DMS114 treated with DMSO at 0.1 percent for 48 hours (cell line): ENCODE measurements at regions not wholly inside any gene's neighbourhood (a gene's known extent, or its start where the extent isn't known, plus 50 kb on each side); places are given as distances from the start of the nearest gene placed in this dataset.

Source experiments
- DNase-seq: peaks from one replicate; lab custom pipeline; 2025; ENCODE audit not compliant: unreplicated experiment; lab: John Stamatoyannopoulos, UW

DNA sequence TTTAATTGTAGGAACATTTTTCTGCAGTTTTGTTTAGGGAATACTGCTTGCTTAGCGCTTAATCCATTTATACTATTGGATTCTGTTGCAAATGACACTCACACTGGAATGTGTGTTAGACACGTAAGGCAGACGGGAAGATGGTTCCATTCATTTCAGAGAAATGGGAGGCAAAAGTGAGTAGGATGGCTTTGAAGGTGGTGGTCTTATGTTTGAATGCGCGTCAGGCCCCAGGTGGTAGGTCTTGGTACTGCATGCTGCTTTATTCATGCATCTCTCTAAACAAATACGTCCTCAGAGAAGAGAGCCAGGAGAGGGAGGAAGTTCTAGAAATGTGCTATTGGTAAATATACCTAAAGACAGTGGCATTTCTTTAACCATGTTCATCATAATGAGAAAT, 997.6 kb upstream of the RBFOX1 start:
- peak; percentile 6 for DNase-seq

DNA sequence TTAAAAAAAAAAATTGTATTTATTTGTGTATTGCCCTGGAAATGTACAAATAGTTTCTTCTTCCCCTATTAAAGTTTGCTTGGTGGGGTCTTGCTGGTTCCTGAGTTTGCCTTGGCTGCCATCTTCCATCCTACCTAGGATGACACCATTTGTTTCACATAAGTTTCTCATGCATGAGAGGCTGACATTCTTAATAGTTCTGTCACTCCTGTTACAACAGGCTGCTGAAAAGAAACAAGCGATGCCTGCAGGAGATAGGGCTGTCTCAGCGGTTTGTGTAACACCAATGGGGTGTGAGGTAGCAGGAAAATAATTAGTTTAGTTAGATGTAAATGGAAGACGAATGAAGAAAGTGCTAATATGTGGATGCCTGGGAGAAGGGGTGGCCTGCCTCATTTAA, 1000.9 kb upstream of the RBFOX1 start:
- DNase-seq = no peak

DNA sequence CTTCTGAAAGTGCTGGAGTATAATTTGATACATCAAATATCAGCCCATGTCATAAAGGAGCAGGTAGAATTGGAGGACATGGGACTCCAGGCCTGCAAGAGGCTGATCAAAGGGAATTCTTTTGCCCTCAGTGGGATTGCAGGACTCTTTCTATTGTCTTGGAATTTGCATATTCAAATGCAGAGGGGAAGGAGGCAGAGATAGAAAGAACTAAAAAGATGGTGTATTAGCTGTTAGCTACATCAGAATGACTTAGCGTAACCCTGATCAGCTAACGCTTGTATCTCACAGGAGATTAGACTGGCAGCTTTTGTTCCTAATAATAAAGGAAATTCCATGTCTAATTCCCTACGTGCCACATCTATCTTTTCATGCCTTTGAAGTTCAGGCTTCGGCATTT, 1014.7 kb upstream of the RBFOX1 start:
- no peak for DNase-seq

DNA sequence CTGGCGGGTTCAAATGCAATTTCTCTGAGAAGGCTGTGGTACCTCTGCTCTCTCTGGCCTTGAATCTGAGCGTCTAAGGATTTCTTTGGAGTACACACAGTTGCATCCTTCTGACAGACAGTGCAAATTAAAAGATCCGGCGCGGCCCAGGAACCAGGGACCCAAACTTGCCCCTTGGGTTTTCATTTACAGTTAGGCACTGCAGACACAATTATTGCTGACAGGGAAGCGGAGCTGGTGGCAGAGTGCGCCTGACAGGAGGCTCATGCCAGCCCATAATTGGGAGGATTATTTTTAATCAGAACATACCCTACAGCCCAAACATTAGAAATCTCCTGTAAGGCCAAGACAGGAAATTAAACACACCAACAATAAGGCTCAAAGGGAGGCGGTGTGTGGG, 1023.4 kb upstream of the RBFOX1 start:
- DNase-seq = no peak

DNA sequence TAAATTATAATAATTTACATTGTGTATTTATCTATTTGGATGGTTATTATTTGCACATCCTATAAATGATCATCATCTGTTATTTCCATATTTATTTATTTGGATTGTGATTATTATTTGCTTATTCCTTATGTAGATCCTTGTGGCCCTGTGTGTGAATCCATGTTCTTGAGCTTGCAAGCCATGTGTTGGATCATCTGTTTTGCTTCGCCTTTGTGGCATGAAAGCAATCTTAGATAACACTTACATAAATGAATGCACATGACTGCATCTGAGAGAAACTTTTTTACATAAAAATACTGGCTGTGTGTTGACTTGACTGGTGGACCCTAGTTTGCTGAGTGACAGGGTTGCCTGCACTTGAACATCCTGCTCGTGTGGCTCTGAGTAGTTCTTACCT, 1024.5 kb upstream of the RBFOX1 start:
- no peak for DNase-seq

DNA sequence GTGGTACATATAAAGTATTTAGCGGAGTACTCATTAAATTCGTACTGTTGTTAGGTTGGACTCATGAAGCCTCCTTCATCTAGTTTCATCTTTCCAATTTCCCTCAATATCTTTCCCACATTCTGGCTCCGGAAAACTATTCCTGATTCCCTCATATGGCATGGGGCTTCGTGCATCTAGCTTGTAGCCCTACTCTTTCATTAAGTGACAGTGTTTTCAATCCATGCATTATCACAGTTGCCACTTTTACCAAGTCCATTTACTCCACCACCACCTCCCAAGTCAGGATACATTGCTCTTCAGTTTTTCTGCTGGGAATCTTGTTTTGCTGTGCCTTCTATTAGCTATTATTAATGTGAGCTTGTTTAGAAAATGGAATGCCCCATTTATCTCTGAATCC, 1032.1 kb upstream of the RBFOX1 start:
- no peak for DNase-seq

DNA sequence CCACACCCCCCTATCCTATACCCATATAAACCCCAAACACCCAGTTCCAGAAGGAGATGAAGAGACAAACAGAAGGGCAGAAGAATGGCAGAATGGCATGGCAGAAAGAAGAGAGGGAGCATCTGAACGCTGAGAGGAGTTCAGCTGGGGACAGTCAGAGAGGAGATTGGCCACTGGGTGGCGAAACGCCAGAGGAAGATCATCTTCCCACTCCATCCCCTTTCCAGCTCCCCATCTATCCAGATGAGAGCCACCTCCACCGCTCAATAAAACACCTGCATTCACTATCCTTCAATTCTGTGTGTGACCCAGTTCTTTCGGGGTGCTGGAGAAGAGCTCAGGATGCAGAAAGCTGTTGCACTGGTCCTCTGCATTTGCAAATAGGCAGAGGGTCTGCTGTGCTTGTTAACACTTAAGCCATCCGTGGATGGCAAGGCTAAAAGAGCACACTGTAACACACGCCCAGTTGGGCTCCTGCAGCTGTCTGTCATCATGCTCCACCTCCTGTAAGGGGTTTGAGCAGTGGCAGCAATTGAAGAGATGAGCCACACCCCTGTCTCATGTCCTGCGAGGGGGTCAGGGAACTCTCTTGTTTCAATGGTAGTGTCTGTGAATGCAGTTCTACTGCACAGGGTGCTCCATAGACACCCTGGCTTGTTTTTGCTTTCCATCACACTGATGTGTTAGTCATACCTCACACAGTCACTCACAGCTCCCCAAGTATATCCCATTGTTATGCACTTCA, 1034.8 kb upstream of the RBFOX1 start:
- DNase-seq = no peak

DNA sequence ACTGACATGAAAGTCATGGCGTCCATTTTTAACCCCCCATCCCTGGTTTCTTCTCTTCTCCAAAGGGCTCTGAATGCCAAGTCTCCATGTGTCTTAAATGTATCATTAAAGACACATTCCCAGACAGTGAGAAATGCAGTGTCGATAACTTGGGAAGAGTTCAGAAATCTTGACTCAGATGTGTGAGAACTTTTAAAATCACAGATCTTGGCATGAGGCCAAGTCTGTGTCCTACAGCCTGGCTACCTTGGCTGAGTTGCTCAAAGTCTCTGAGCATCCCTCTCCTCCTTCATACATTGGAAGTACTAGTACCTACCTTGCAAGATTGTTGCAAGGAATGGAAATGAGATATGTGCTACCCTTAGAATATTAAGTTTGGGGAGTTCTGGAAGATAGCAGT, 1046.5 kb upstream of the RBFOX1 start:
- no peak for DNase-seq

DNA sequence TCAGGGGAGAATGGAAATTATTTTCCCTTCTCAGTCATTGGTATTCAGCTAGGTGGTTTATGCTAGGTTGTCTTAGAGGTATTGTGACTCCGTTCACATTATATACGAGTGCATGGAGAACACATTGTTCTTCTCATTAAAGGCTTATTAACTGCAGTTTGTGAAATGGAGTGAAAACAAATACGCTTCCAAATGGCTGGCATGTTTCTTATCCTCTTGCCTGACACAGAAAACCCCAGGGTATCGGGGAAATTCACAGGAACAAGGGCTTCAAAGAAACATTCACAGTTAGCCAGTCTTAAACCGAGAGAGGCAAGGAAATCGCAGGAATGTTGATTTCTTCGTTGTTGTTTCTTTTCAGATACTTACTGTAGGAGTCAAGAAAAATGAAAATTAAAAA, 1047.9 kb upstream of the RBFOX1 start:
- no peak for DNase-seq

DNA sequence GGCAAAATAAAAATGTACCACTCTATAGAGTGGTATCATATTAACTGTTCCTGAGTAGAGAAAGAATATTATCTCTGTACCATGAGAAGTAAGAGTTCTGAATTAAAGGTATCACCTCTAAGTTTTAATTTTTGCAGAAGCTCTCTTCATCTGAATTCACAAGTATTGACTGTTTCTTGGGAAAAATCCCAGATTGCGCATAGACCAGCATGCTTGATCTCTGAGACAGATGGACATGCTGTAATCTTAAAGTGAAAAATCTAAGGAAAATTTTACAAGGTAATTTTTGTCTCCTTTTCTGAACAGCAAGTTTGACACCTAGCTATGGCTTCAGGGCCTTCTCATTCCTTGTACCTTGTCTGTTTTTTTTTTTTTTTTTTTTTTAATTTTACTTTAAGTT, 1050.7 kb upstream of the RBFOX1 start:
- DNase-seq = no peak

DNA sequence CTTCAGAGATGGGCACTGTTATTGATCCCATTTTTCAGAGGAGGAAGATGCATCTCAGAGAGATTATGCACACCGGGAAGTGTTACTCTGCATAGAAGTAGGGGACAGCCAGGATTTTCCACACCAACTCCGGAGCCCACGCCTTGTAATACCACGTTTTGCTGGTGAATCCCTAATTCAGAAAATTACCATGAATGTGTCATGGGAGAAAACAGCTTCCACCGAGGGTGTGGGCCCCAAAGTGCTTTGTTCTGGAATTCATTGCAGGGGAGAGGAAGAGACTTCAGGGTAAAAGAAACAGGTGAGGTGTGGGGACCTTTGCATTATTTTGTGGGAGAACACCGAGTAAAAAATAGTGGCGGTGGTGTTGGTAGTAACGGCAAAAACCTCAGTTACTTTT, 1051.4 kb upstream of the RBFOX1 start:
- DNase-seq = no peak

DNA sequence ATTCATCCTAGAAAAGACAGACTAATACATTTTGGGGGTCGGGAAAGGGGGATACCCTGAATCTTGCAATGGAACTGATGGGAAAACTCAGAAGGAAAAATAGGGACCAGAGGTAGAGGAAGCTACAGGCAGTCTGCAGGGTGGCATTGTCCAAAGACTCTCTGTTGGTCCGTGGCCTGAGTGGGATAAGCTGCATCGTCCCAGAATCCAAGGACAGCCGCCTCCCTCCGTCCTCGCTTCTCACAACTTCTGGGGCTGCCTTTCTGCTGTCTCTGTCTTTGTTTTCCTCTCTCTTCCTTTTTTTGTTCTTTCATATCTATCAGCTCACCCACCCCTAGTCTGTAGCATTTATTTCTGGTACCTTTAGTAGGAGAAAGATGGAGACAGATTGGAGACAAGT, 1052.6 kb upstream of the RBFOX1 start:
- no peak for DNase-seq

DNA sequence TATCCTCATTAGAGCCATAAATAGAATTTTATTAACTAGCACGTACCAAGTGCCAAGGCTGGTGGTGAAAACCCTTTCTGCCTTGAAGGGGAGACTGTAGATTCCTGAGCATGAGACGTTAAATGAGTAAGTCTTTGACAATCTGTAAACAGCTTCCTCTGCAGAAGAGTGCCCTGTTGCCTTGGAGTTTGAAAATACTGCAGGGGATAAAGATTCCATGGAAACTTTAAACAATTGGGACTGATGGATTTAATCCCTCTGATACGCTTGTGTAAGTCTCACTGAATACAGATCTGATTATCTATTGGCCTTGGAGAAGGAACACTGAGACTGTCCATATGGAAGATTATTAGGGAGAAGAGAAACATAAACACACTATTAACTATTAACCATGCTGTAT, 1053.4 kb upstream of the RBFOX1 start:
- no peak for DNase-seq

DNA sequence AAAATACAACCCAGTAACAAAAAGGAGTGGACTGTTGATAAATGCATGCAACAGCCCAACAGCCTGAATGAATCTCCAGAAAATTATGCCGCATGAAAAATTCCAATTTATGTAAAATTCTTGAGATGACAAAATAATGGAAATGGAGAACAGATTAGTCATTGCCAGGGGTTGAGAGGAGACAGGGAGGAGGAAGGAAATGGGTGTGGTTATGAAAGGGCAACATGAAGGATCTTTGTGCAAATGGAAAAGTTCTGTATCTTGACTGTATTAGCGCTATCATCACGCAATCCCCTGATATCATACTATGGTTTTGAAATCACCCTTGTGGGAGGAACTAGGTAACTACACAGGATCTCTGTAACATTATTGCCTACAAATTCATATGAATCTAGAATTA, 1058.3 kb upstream of the RBFOX1 start:
- no peak for DNase-seq

DNA sequence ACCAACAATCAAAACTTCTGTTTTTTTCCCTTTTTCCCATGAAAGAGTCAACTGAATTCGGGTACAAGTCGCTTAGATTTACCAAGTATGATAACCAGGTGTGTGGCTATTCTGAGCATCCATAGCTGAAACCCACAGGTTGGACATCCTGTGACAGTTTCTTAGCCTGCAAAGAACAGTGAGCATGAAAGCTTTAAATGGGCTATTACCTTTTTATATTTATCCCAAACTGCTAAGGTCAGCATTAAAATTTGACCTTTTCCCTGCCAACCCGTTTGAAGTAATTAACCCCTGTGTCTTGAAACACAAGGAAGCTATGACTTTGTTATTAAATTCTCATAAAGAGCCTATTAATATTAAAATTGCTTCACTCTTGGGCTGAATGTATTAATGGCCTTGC, 1065.0 kb upstream of the RBFOX1 start:
- DNase-seq = no peak

DNA sequence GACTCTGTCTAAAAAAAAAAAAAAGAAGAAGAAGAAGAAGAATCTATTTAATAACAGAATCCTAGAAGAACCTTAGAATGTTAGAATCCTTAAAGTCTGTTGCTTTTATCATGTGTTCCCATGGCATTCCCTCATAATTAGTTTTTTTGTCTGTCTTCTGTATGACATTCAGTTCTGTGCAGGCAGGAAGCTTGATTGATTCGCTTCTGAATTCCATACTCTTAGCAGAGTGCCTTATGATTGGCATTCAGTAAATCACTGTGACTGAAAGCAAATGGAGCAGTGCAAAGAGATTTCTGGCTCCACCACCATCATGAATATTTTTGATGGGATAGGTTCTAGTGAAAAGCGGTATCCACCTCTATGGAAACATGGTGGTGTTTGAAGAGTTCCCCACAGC, 1065.9 kb upstream of the RBFOX1 start:
- no peak for DNase-seq

DNA sequence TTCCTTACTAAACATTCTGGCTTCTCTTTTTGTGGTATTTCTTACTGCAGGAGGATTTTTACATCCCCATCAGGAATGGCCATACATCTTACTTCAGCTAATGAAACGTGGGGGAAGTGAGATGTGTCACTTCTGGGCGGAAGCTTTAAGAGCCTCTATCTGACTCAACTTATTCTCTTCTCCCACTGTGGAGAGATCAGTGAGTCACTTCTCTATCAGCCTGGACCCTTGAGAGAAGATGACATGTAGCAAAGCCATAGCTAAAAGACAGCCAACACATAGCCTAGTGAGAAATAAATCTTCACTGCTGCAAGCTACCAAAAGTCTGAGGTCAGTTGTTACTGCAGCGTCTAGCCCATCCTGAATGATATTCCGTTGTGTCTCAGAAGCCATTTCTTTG, 1066.7 kb upstream of the RBFOX1 start:
- DNase-seq = no peak

DNA sequence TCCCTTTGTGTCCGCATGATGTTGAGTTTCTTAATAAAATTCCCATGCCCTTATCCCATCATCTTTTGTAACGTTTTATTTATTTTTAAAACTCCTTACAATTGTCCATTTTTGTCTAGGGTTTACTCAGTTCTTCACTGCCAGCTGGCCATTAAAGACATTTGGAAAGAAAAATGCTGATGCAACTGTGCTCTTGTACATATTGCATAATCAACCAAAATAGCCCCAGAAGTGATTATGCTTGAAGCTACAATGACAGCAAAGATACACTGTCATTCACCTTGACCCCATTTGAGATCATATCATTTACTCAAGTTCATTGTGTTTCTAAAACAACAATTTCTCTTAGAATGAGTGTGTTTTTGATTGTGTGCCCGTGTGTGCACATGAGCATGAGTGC, 1074.6 kb upstream of the RBFOX1 start:
- no peak for DNase-seq

DNA sequence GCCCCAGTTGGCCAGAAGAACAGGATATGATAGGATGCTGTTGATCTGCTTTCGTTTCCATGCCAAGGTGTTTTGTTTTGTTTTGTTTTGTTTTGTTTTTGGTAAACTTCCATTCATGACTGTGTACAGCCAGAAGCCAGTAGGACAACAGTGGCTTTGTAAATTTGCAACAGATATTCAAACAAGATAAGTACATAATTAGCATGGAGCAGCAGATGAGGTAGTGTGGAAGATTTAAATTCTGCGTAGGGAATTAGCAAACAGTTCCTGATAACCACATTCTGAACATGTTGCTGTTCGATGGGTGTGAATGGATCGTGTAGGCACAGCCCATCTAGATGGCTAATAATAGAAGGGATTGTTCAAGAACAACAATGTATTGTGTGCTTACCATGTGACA, 1080.1 kb upstream of the RBFOX1 start:
- no peak for DNase-seq

DNA sequence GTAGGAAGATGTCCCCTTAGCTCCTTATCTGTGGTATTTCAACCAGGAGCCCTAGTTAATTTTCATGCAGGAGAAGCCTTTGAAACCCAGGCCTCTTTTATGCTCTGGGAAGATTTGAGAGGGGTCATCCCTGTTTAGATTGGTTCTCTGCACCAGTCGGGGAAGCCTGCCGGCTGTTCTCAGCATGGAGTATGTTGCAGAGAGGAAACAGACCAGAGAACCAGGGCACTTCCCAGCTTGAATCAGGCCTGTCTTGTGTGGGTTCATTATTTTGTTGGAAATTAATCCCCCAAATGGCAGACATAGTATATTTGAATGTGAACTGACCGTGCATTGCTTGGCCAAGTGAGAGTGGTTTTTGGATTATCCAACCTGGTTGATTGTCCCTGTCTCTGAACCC, 1082.1 kb upstream of the RBFOX1 start:
- DNase-seq = no peak

DNA sequence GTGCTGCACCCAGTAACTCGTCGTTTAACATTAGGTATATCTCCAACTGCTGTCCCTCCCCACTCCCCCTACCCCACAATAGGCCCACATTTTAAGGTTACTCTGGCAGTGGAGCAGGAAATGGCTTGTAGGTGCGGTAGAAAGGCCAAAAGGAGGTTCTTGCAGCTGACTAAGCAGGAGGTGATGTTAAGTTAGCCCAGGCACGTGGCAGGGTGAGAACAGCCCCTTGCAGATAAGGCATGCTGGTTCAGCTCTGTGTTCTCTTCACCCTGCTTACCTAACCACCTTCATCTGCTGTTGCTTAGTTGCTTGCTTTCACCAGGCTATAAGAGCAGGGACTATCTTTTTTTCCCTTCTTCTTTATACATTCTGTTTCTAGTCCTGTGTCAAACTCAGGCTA, 1082.8 kb upstream of the RBFOX1 start:
- no peak for DNase-seq

DNA sequence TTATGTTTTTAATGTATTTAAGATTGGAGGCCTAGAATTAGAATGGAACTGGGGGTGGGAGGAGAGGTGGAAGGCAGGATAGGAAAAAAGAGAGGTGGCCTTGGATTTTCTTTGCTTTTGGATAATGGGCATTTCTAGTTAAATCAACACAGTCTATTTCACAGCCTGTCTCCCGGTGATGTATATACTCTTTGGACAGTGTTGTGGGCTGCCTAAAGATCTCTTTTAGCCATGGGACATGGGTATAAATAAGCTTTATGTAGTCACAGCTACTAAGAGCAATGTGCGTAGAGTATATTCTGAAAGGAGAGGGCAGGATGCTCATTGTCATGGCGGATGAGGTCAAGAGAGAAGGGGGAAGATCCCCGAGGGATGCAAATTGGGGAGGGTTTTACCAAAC, 1084.4 kb upstream of the RBFOX1 start:
- no peak for DNase-seq

DNA sequence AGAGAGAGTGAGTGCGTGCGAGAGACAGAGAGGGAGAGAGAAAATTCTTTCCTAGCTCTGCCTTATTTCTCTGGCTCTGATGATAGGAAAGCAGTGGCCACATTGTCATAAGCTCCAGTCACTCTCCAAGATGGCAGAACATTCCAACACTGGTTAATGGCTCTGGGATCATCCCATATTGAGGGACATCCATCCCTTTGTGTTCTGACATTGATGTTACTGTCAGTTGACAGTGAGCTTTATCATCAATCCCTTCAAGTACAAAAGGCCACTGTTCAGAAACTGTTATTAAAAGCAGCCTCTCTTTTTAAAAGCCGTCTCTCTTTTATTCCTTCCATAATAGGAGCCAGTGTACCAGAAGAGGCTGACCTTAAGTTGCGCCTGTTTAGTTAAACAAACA, 1084.9 kb upstream of the RBFOX1 start:
- DNase-seq = no peak

DNA sequence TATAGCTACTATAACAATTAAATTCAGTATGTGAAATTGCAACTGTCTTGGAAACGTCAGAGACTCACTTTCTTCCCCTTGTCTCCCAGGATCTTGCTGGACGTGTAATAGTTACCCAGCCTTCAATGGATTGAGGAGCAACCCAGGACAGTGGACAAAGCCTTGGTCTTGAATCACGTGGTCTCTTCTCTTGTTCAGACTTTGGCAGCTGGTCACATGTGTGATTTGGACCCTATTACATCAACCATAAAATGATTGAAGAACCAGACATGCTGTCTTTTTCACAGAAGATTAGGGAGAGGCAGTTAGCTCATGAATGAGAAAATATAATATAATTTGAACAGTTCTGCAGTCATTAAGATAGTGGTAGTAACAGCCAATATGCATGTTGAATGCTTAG, 1085.5 kb upstream of the RBFOX1 start:
- no peak for DNase-seq
